ENCODE measurements at regions not wholly inside any gene's neighbourhood (a gene's known extent, or its start where the extent isn't known, plus 50 kb on each side); places are given as distances from the start of the nearest gene placed in this dataset.

- TF ChIP-seq ZBTB33 (IDR thresholded peaks at IDR 0.05; ENCODE audit: extremely low read depth, insufficient replicate concordance, low read length) (no peak), CBX3 (IDR thresholded peaks at IDR 0.05; ENCODE audit: low read depth) (no peak), JUND (IDR thresholded peaks at IDR 0.05) (no peak)
Observed at GRCh38 chr6:113529196-113529595, 327.9 kb upstream of the MARCKS start (continued).

- Histone ChIP-seq H3K4me3 (replicated peaks in 1 of 2; ENCODE audit: low read depth in 1 of 2, low read length in 2 of 2) (no peak overlapping the region), H3K27me3 (ENCODE audit: insufficient read depth, low read length) (no peaks in the 10 kb centered on the region), H4K20me1 (ENCODE audit: insufficient read depth) (no peaks in the 10 kb centered on the region), H3K4me2 (ENCODE audit: low read length) (no peak overlapping the region), H3K79me2 (ENCODE audit: insufficient read depth, low read length) (no peaks in the 10 kb centered on the region), H3K9ac (ENCODE audit: low read length) (no peak overlapping the region), H3K9me2 (ENCODE audit: insufficient read depth) (no peaks in the 10 kb centered on the region), H3K36me3 (ENCODE audit: control insufficient read depth in 1 of 2, insufficient read depth in 2 of 2, low read length in 2 of 2) (no peaks in the 10 kb centered on the region), H2AFZ (ENCODE audit: low read depth, low read length, poor library complexity, severe bottlenecking) (no peak overlapping the region), H3K9me3 (ENCODE audit: control insufficient read depth in 1 of 2, insufficient read depth in 1 of 2, low read depth in 1 of 2, low read length in 2 of 2) (no peaks in the 10 kb centered on the region), H3K4me1 (ENCODE audit: control insufficient read depth in 1 of 2, insufficient read depth in 2 of 2, low read length in 2 of 2) (no peaks in the 10 kb centered on the region), H3K27ac (ENCODE audit: low read depth, low read length) (no peak overlapping the region)
- DNase-seq (ENCODE audit: low read depth, low spot score) (no peak), ATAC-seq (no peak)
- TF ChIP-seq EZH2phosphoT487 (IDR thresholded peaks at IDR 0.05; ENCODE audit: borderline replicate concordance): no peak
- no peak for TF ChIP-seq MAX (IDR thresholded peaks at IDR 0.05)
- no peak for TF ChIP-seq JUND (IDR thresholded peaks at IDR 0.05)
- TF ChIP-seq RAD21 (IDR thresholded peaks at IDR 0.05; ENCODE audit: low read depth): no peak
- no peak for TF ChIP-seq TCF7L2 (IDR thresholded peaks at IDR 0.05; ENCODE audit: borderline replicate concordance, extremely low read depth, insufficient read depth, insufficient read length)
- TF ChIP-seq POLR2A (IDR thresholded peaks at IDR 0.05; ENCODE audit: borderline replicate concordance, extremely low read depth, insufficient read depth, insufficient read length): no peak
- TF ChIP-seq SIN3A (IDR thresholded peaks at IDR 0.05; ENCODE audit: low read depth): no peak
- no peak for TF ChIP-seq POLR2AphosphoS5 (IDR thresholded peaks at IDR 0.05; ENCODE audit: low read depth, low read length)
- TF ChIP-seq SP1 (IDR thresholded peaks at IDR 0.05; ENCODE audit: low read depth): no peak
- TF ChIP-seq ELF1 (IDR thresholded peaks at IDR 0.05; ENCODE audit: borderline replicate concordance, low read depth): no peak
- no peak for TF ChIP-seq REST (IDR thresholded peaks at IDR 0.05; ENCODE audit: low read depth)
- no peak for TF ChIP-seq ZFX (IDR thresholded peaks at IDR 0.05)
- no peak for TF ChIP-seq EZH2 (IDR thresholded peaks at IDR 0.05)
- no peak for TF ChIP-seq ZNF274 (IDR thresholded peaks at IDR 0.05; ENCODE audit: low read depth, low read length)
- no peak for TF ChIP-seq FOSL1 (IDR thresholded peaks at IDR 0.05; ENCODE audit: low read depth)
- TF ChIP-seq SRF (IDR thresholded peaks at IDR 0.05; ENCODE audit: low read depth): no peak
- ChIA-PET POLR2A (no interaction called here), RAD21 (ENCODE audit: low non-redundant PET in 1 of 2, low total read pairs in 2 of 2, uncharacterized antibody in 2 of 2, unreplicated experiment in 2 of 2) (no interaction called here), CTCF (no interaction called here)
- intact Hi-C loops (cut with micrococcal nuclease): no loop called here
- no TSS peak for BruUV-seq (replicated peaks)
Observed at GRCh38 chr6:113529879-113530278, 327.3 kb upstream of the MARCKS start.
